ENCODE measurements at regions not wholly inside any gene's neighbourhood (a gene's known extent, or its start where the extent isn't known, plus 50 kb on each side); places are given as distances from the start of the nearest gene placed in this dataset.

DNA sequence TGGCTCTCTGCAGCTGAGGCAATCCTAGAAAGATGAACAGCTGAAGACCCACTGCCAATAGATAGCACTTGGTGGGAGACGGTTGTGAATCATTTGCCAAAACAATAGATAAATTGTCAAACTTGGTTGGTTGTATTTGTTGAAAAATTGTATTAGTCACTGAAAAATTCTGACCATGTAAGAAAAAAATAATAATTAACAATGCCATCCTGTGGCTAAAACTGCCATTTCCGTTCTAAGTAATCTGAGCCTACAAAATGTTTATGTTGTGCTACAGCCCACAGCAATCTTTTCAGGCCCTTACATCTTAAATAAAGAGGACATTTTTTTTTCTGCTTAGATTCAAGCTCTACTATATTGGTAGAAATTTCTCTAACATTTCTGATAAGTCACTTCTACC is 103.2 kb upstream of the ANO3 start:
- H3K4me3 ChIP-seq (ENCODE audit: low read depth in 2 of 2, low read length in 2 of 2): no peak overlapping the region
- in situ Hi-C loops (cut with HindIII; ENCODE audit: low pct_unique_long_range_greater_than_20kb, low sequenced_read_pairs): no loop called here
- DNase-seq (ENCODE audit: low read depth, low spot score): no peak

DNA sequence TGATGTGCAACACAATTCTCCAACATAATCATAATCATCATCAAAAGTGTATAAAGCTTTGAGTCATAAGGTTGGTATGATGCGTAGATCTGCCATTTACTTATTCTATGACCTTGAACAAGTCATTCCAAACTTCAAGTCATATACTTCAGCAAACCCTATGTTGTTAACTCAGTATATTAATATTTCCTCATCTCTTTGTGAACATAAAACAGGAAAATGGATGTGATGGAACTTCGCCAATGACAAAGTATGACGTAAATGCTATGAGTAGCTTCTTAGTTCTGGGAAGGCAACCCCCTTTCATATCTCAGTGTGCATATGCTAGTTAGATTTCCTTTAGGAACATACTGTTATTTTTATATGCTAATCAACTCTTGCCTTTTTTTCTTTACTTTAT is 102.7 kb upstream of the ANO3 start:
- CTCF ChIA-PET: no interaction called here
- Histone ChIP-seq H3K27me3 (ENCODE audit: control insufficient read depth, insufficient read depth, low read length) (no peaks in the 10 kb centered on the region), H3K27ac (ENCODE audit: low read length) (no peak overlapping the region), H3K36me3 (ENCODE audit: control insufficient read depth, insufficient read depth, low read length) (no peaks in the 10 kb centered on the region), H3K4me3 (ENCODE audit: low read depth in 2 of 2, low read length in 2 of 2) (no peak overlapping the region), H3K9me3 (ENCODE audit: control insufficient read depth, insufficient read depth, low read depth, low read length) (no peaks in the 10 kb centered on the region), H3K4me1 (ENCODE audit: control insufficient read depth, insufficient read depth, low read length) (no peaks in the 10 kb centered on the region)
- DNase-seq (ENCODE audit: low read depth, low spot score) (no peak), ATAC-seq (no peak)
- intact Hi-C loops (cut with micrococcal nuclease; ENCODE audit: unreplicated experiment): no loop called here
- POLR2A ChIA-PET: no interaction called here
- TF ChIP-seq, protein P1, sequence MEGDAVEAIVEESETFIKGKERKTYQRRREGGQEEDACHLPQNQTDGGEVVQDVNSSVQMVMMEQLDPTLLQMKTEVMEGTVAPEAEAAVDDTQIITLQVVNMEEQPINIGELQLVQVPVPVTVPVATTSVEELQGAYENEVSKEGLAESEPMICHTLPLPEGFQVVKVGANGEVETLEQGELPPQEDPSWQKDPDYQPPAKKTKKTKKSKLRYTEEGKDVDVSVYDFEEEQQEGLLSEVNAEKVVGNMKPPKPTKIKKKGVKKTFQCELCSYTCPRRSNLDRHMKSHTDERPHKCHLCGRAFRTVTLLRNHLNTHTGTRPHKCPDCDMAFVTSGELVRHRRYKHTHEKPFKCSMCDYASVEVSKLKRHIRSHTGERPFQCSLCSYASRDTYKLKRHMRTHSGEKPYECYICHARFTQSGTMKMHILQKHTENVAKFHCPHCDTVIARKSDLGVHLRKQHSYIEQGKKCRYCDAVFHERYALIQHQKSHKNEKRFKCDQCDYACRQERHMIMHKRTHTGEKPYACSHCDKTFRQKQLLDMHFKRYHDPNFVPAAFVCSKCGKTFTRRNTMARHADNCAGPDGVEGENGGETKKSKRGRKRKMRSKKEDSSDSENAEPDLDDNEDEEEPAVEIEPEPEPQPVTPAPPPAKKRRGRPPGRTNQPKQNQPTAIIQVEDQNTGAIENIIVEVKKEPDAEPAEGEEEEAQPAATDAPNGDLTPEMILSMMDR (IDR thresholded peaks at IDR 0.05): no peak
- TF ChIP-seq TCF7L2 (IDR thresholded peaks at IDR 0.05; ENCODE audit: low read depth, low read length) (no peak), POLR2AphosphoS5 (IDR thresholded peaks at IDR 0.05; ENCODE audit: low read depth, low read length) (no peak), SIN3A (IDR thresholded peaks at IDR 0.05; ENCODE audit: borderline replicate concordance, insufficient read depth, low read depth, low read length) (no peak)
- TF ChIP-seq, protein P2, sequence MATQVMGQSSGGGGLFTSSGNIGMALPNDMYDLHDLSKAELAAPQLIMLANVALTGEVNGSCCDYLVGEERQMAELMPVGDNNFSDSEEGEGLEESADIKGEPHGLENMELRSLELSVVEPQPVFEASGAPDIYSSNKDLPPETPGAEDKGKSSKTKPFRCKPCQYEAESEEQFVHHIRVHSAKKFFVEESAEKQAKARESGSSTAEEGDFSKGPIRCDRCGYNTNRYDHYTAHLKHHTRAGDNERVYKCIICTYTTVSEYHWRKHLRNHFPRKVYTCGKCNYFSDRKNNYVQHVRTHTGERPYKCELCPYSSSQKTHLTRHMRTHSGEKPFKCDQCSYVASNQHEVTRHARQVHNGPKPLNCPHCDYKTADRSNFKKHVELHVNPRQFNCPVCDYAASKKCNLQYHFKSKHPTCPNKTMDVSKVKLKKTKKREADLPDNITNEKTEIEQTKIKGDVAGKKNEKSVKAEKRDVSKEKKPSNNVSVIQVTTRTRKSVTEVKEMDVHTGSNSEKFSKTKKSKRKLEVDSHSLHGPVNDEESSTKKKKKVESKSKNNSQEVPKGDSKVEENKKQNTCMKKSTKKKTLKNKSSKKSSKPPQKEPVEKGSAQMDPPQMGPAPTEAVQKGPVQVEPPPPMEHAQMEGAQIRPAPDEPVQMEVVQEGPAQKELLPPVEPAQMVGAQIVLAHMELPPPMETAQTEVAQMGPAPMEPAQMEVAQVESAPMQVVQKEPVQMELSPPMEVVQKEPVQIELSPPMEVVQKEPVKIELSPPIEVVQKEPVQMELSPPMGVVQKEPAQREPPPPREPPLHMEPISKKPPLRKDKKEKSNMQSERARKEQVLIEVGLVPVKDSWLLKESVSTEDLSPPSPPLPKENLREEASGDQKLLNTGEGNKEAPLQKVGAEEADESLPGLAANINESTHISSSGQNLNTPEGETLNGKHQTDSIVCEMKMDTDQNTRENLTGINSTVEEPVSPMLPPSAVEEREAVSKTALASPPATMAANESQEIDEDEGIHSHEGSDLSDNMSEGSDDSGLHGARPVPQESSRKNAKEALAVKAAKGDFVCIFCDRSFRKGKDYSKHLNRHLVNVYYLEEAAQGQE (IDR thresholded peaks at IDR 0.05; ENCODE audit: insufficient read depth in 1 of 2, low read depth in 2 of 2, low read length in 1 of 2): no peak
- BruUV-seq (replicated peaks): no TSS peak
- in situ Hi-C loops (cut with HindIII; ENCODE audit: low pct_unique_long_range_greater_than_20kb, low sequenced_read_pairs): no loop called here

More for the DNA sequence above, 103.2 kb upstream of the ANO3 start:
- ATAC-seq: no peak
- H3K9me3 ChIP-seq (ENCODE audit: control insufficient read depth, insufficient read depth, low read depth, low read length): no peaks in the 10 kb centered on the region
- ChIA-PET POLR2A (no interaction called here), CTCF (no interaction called here)
- TF ChIP-seq POLR2AphosphoS5 (IDR thresholded peaks at IDR 0.05; ENCODE audit: low read depth, low read length) (no peak), SIN3A (IDR thresholded peaks at IDR 0.05; ENCODE audit: borderline replicate concordance, insufficient read depth, low read depth, low read length) (no peak), TCF7L2 (IDR thresholded peaks at IDR 0.05; ENCODE audit: low read depth, low read length) (no peak)
- TF ChIP-seq, protein P1 (IDR thresholded peaks at IDR 0.05): no peak
- no peak overlapping the region for H3K27ac ChIP-seq (ENCODE audit: low read length)
- H3K27me3 ChIP-seq (ENCODE audit: control insufficient read depth, insufficient read depth, low read length): no peaks in the 10 kb centered on the region
- intact Hi-C loops (cut with micrococcal nuclease; ENCODE audit: unreplicated experiment): no loop called here
- no TSS peak for BruUV-seq (replicated peaks)
- no peaks in the 10 kb centered on the region for H3K36me3 ChIP-seq (ENCODE audit: control insufficient read depth, insufficient read depth, low read length)
- no peaks in the 10 kb centered on the region for H3K4me1 ChIP-seq (ENCODE audit: control insufficient read depth, insufficient read depth, low read length)
